Loucy (cell line): ENCODE measurements at regions not wholly inside any gene's neighbourhood (a gene's known extent, or its start where the extent isn't known, plus 50 kb on each side); places are given as distances from the start of the nearest gene placed in this dataset.

Source experiments
- H2AFZ ChIP-seq: fragments of 200-600 bp; sonication (generic); 2 replicates; pipeline ENCODE4 v1.6.0; 2016; ENCODE audit warnings: antibody characterized with exemption, mild to moderate bottlenecking, low read length, moderate library complexity
- H3F3A ChIP-seq: fragments of 200-600 bp; 2 replicates; pipeline ENCODE4 v1.6.0; 2016; ENCODE audit warnings: antibody characterized with exemption, low read depth, mild to moderate bottlenecking
- H3K27me3 ChIP-seq: fragments of 200-600 bp; sonication (generic); 2 replicates; pipeline ENCODE4 v1.6.1; 2014; ENCODE audit warnings: low read length, mild to moderate bottlenecking; ENCODE audit not compliant: insufficient read depth, poor library complexity, severe bottlenecking
- H3K36me3 ChIP-seq: fragments of 200-600 bp; sonication (generic); 2 replicates; pipeline ENCODE4 v1.6.1; 2016; ENCODE audit warnings: low read length; ENCODE audit not compliant: insufficient read depth
- H3K4me1 ChIP-seq: fragments of 200-600 bp; sonication (generic); 2 replicates; pipeline ENCODE4 v1.5.1; 2014; ENCODE audit warnings: low read length, mild to moderate bottlenecking; ENCODE audit not compliant: insufficient read depth, poor library complexity, severe bottlenecking
- H3K4me2 ChIP-seq: fragments of 200-600 bp; sonication (generic); 2 replicates; pipeline ENCODE4 v1.6.0; 2014; ENCODE audit warnings: antibody characterized with exemption, low read length, low read depth, mild to moderate bottlenecking; ENCODE audit not compliant: poor library complexity, severe bottlenecking
- H3K4me3 ChIP-seq: fragments of 200-600 bp; sonication (generic); 2 replicates; pipeline ENCODE4 v1.5.1; 2014; ENCODE audit warnings: low read length, mild to moderate bottlenecking, mixed read lengths; ENCODE audit not compliant: poor library complexity, severe bottlenecking
- H3K79me2 ChIP-seq: fragments of 200-600 bp; sonication (generic); 2 replicates; pipeline ENCODE4 v1.6.1; 2014; ENCODE audit warnings: low read length; ENCODE audit not compliant: insufficient read depth
- H3K9ac ChIP-seq: fragments of 200-600 bp; sonication (generic); 2 replicates; pipeline ENCODE4 v1.6.0; 2014; ENCODE audit warnings: mild to moderate bottlenecking, low read depth, low read length, moderate library complexity; ENCODE audit not compliant: poor library complexity, severe bottlenecking
- H3K9me2 ChIP-seq: fragments of 200-600 bp; sonication (generic); replicated peaks from 2 replicates; pipeline ENCODE4 v1.6.1; 2016; ENCODE audit warnings: low read depth, low read length, mixed read lengths
- H3K9me3 ChIP-seq: fragments of 200-600 bp; sonication (generic); 2 replicates; pipeline ENCODE4 v1.6.1; 2014; ENCODE audit warnings: mild to moderate bottlenecking, antibody characterized with exemption, low read length, low read depth; ENCODE audit not compliant: insufficient read depth
- H4K20me1 ChIP-seq: fragments of 200-600 bp; sonication (generic); 2 replicates; pipeline ENCODE4 v1.6.0; 2014; ENCODE audit warnings: antibody characterized with exemption, low read length, mild to moderate bottlenecking; ENCODE audit not compliant: insufficient read depth, poor library complexity, severe bottlenecking
- EZH2phosphoT487 ChIP-seq: fragments of 200-600 bp; IDR thresholded peaks from 2 replicates; pipeline ENCODE4 v1.6.1; 2018; ENCODE audit warnings: antibody characterized with exemption, mild to moderate bottlenecking, moderate library complexity, borderline replicate concordance
- TF ChIP-seq, protein P1 (sequence below): fragments of 200-600 bp; sonication (generic); conservative IDR thresholded peaks from 2 replicates; pipeline ENCODE4 v1.5.1; 2014; ENCODE audit warnings: mild to moderate bottlenecking, antibody characterized with exemption, low read length

DNA sequence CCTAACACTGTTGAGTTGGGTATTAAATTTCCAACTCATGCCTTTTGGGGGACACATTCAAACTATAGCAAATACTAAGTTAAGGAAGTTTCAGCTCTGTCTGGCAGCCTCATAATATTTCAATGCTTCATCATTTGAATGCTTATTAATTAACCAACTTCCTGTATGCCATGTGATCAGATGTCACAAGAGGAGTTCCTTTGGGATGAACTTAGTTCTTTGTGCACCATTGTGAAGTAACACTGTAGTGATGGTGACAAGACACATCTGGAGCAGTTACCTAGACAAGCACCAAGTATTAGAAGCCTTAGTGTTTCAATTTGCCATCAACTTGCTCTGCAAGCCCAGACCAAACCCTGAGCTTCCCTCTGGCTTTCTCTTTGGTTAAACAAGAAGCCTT is 90.7 kb upstream of the IL12B start:
- H3K4me3 ChIP-seq, result no peak overlapping the region
- no peak overlapping the region for H3K9ac ChIP-seq
- no peaks in the 10 kb centered on the region for H3F3A ChIP-seq
- no peaks in the 10 kb centered on the region for H4K20me1 ChIP-seq
- no peak overlapping the region for H3K4me2 ChIP-seq
- H3K36me3 ChIP-seq, result no peaks in the 10 kb centered on the region
- no peaks in the 10 kb centered on the region for H3K9me3 ChIP-seq
- H2AFZ ChIP-seq, result no peak overlapping the region
- TF ChIP-seq EZH2phosphoT487, result no peak
- TF ChIP-seq, protein P1, sequence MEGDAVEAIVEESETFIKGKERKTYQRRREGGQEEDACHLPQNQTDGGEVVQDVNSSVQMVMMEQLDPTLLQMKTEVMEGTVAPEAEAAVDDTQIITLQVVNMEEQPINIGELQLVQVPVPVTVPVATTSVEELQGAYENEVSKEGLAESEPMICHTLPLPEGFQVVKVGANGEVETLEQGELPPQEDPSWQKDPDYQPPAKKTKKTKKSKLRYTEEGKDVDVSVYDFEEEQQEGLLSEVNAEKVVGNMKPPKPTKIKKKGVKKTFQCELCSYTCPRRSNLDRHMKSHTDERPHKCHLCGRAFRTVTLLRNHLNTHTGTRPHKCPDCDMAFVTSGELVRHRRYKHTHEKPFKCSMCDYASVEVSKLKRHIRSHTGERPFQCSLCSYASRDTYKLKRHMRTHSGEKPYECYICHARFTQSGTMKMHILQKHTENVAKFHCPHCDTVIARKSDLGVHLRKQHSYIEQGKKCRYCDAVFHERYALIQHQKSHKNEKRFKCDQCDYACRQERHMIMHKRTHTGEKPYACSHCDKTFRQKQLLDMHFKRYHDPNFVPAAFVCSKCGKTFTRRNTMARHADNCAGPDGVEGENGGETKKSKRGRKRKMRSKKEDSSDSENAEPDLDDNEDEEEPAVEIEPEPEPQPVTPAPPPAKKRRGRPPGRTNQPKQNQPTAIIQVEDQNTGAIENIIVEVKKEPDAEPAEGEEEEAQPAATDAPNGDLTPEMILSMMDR, result no peak
- no peaks in the 10 kb centered on the region for H3K79me2 ChIP-seq
- H3K9me2 ChIP-seq, result no peaks in the 10 kb centered on the region
- no peaks in the 10 kb centered on the region for H3K27me3 ChIP-seq
- no peaks in the 10 kb centered on the region for H3K4me1 ChIP-seq

DNA sequence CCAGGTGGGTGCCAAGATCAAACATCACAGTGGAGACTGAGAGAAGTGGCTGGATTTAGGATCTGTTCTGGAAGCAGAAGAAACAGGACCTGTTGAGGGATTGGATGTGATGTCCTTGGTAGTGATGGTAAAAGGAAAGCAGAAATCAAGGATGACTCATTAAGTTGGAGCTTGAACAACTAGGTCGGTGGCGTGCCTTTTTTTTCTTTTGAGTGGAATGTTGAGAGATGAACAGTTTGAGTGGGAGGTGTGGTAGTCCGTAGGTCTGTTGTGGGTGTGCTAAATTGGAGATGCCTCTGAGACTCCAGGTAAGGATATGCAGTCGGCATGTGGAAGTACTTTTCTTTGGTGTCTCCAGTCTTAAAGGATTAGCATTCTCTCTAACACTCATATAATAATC is 92.1 kb upstream of the IL12B start:
- Histone ChIP-seq H3K36me3 (no peaks in the 10 kb centered on the region), H3K9me3 (no peaks in the 10 kb centered on the region), H3K4me3 (no peak overlapping the region), H4K20me1 (no peaks in the 10 kb centered on the region), H3K4me1 (no peaks in the 10 kb centered on the region), H3F3A (no peaks in the 10 kb centered on the region), H3K27me3 (no peaks in the 10 kb centered on the region), H3K9me2 (no peaks in the 10 kb centered on the region), H2AFZ (no peak overlapping the region), H3K79me2 (no peaks in the 10 kb centered on the region), H3K4me2 (no peak overlapping the region), H3K9ac (no peak overlapping the region)
- TF ChIP-seq EZH2phosphoT487, result no peak
- TF ChIP-seq, protein P1, result no peak

DNA sequence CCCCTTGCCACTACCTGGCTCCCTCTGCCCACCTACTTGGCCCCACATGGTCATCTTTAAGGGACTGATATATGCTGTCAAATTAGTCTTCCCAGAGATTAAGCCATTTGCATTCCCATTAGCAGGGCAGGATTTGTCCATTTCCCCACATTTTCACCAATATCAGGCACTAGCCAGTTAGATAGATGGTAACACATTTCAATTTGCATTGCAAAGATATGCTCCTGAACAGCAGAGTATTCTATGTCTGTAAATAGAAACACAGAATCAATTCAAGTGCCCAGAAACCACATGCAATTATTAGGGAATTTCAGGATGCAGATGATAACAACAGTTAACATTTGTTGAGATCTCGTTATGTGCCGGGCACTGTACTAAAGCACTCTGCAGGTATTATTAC is 92.6 kb upstream of the IL12B start:
- TF ChIP-seq, protein P1, result no peak
- no peak for TF ChIP-seq EZH2phosphoT487
- no peaks in the 10 kb centered on the region for H3K79me2 ChIP-seq
- no peaks in the 10 kb centered on the region for H3F3A ChIP-seq
- no peak overlapping the region for H3K9ac ChIP-seq
- H3K9me3 ChIP-seq, result no peaks in the 10 kb centered on the region
- H3K4me3 ChIP-seq, result no peak overlapping the region
- H3K9me2 ChIP-seq, result no peaks in the 10 kb centered on the region
- no peaks in the 10 kb centered on the region for H3K36me3 ChIP-seq
- no peak overlapping the region for H2AFZ ChIP-seq
- no peaks in the 10 kb centered on the region for H4K20me1 ChIP-seq
- no peaks in the 10 kb centered on the region for H3K4me1 ChIP-seq
- H3K27me3 ChIP-seq, result no peaks in the 10 kb centered on the region
- H3K4me2 ChIP-seq, result no peak overlapping the region
